HL-60 (cell line): ENCODE measurements at regions not wholly inside any gene's neighbourhood (a gene's known extent, or its start where the extent isn't known, plus 50 kb on each side); places are given as distances from the start of the nearest gene placed in this dataset.

Source experiments
- CTCF ChIP-seq: IDR thresholded peaks from one replicate; pipeline ENCODE4 v1.5.1; 2011; ENCODE audit warnings: low read length, control low read depth, inconsistent platforms; ENCODE audit not compliant: insufficient read depth
- POLR2AphosphoS5 ChIP-seq: IDR thresholded peaks from 2 replicates; pipeline ENCODE4 v1.6.1; 2012; ENCODE audit warnings: low read depth
- REST ChIP-seq: IDR thresholded peaks from 2 replicates; pipeline ENCODE4 v1.6.1; 2012; ENCODE audit warnings: low read depth; ENCODE audit not compliant: insufficient replicate concordance

GRCh38 chr10:89979726-89980125 lies 278.3 kb downstream of the KIF20B start:
- TF ChIP-seq CTCF (no peak), POLR2AphosphoS5 (no peak), REST (no peak)
